ENCODE measurements at regions not wholly inside any gene's neighbourhood (a gene's known extent, or its start where the extent isn't known, plus 50 kb on each side); places are given as distances from the start of the nearest gene placed in this dataset.

DNA sequence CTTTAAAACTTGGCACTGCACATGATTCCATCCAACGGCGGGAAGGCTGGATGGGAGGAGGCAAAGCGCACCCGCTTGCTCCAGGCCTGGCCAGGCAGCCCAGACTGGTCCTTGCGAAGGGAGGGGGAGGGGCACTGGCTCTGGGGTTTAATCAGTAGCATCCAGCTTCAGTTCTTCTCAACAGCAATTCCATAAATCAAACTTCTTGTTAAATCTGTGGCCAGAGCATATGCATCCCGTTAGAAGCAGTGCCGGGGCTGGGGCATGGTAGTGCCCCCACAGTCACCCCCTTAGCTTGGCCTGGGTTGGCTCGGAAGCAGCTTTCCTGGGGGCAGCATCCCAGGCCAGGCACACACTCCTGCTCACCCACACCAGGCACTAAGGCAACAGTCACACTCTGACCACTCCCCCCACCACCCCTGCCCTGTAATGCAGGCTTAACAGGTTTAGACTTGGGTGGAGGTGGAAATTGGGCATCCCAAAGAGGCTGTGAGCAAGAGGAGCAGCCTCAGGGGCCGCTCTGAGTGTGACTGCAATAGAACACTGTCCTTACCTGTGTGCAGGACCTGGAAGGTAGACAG is 94.1 kb upstream of the CASZ1 start:
- no peaks in the 10 kb centered on the region for H3K36me3 ChIP-seq (ENCODE audit: control insufficient read depth in 2 of 2, extremely low read depth in 1 of 2, insufficient read depth in 2 of 2, low read length in 2 of 2)
- no peak overlapping the region for H3K9ac ChIP-seq (replicated peaks; ENCODE audit: extremely low read depth, insufficient read depth, low read length)
- intact Hi-C loops (cut with micrococcal nuclease): no loop called here
- peaks cover 25 to 31% of the 10 kb centered on the region in 2 experiments for H3K27me3 ChIP-seq (ENCODE audit: control insufficient read depth in 2 of 2, insufficient read depth in 2 of 2, low read length in 2 of 2)
- no peaks in the 10 kb centered on the region for H3K79me2 ChIP-seq (ENCODE audit: control insufficient read depth, insufficient read depth, low read length)
- CTCF ChIA-PET: interaction anchor here (1.5 kb wide), 1 partner anchor 10 kb away, joined by 4 read pairs; no protein-coding TSS in a partner anchor
- dilution Hi-C loops (cut with MboI; ENCODE audit: extremely low pct_ligation_motif_present, low sequenced_read_pairs): no loop called here
- no TSS peak for BruUV-seq (replicated peaks)
- FAIRE-seq (no peak), DNase-seq (ENCODE audit: low read depth, low spot score) (no peak)
- H2AFZ ChIP-seq (ENCODE audit: low read depth, low read length): no peak overlapping the region
- TF ChIP-seq POLR2A (IDR thresholded peaks at IDR 0.05; ENCODE audit: low read depth, low read length): no peak
- TF ChIP-seq JUN (IDR thresholded peaks at IDR 0.05; ENCODE audit: borderline replicate concordance, insufficient read depth, insufficient read length, low read depth): no peak
- TF ChIP-seq FOS (IDR thresholded peaks at IDR 0.05; ENCODE audit: borderline replicate concordance, insufficient read depth, low read length): no peak
- TF ChIP-seq POLR2AphosphoS5 (IDR thresholded peaks at IDR 0.05; ENCODE audit: insufficient read depth, low read depth, low read length): no peak
- TF ChIP-seq, protein P1, sequence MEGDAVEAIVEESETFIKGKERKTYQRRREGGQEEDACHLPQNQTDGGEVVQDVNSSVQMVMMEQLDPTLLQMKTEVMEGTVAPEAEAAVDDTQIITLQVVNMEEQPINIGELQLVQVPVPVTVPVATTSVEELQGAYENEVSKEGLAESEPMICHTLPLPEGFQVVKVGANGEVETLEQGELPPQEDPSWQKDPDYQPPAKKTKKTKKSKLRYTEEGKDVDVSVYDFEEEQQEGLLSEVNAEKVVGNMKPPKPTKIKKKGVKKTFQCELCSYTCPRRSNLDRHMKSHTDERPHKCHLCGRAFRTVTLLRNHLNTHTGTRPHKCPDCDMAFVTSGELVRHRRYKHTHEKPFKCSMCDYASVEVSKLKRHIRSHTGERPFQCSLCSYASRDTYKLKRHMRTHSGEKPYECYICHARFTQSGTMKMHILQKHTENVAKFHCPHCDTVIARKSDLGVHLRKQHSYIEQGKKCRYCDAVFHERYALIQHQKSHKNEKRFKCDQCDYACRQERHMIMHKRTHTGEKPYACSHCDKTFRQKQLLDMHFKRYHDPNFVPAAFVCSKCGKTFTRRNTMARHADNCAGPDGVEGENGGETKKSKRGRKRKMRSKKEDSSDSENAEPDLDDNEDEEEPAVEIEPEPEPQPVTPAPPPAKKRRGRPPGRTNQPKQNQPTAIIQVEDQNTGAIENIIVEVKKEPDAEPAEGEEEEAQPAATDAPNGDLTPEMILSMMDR (IDR thresholded peaks at IDR 0.05; ENCODE audit: extremely low read depth in 1 of 2, insufficient read depth in 1 of 2, low read depth in 1 of 2, low read length in 2 of 2): no peak
- no peak for TF ChIP-seq GATA2 (IDR thresholded peaks at IDR 0.05; ENCODE audit: insufficient read depth, insufficient read length, low read depth, low read length)
- TF ChIP-seq EZH2 (IDR thresholded peaks at IDR 0.05; ENCODE audit: borderline replicate concordance, low read depth, low read length, severe bottlenecking): no peak
- TF ChIP-seq MYC (IDR thresholded peaks at IDR 0.05; ENCODE audit: low read depth, low read length): no peak
- TF ChIP-seq, protein P2, sequence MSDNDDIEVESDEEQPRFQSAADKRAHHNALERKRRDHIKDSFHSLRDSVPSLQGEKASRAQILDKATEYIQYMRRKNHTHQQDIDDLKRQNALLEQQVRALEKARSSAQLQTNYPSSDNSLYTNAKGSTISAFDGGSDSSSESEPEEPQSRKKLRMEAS (IDR thresholded peaks at IDR 0.05; ENCODE audit: insufficient read depth, insufficient read length): no peak
- H3K9me3 ChIP-seq (replicated peaks; ENCODE audit: control insufficient read depth, insufficient read depth, low read length): no peaks in the 10 kb centered on the region
- POLR2A ChIA-PET: no interaction called here
- H3K9me1 ChIP-seq (replicated peaks; ENCODE audit: control insufficient read depth, extremely low read depth, insufficient read depth, low read length): no peaks in the 10 kb centered on the region
- H3K4me1 ChIP-seq (ENCODE audit: control insufficient read depth, extremely low read depth, insufficient read depth, low read length): no peaks in the 10 kb centered on the region
- no peak overlapping the region for H3K4me3 ChIP-seq (replicated peaks in 1 of 3; ENCODE audit: insufficient read depth in 1 of 3, low read depth in 1 of 3, low read length in 3 of 3)
- H4K20me1 ChIP-seq (replicated peaks; ENCODE audit: control insufficient read depth, extremely low read depth, insufficient read depth, low read length): no peaks in the 10 kb centered on the region
- H3K4me2 ChIP-seq (ENCODE audit: insufficient read depth, low read length): no peak overlapping the region
- H3K27ac ChIP-seq (ENCODE audit: insufficient read depth, low read depth, low read length): no peak overlapping the region
